Glutamatergic neuron (in vitro differentiated cells): ENCODE measurements at regions not wholly inside any gene's neighbourhood (a gene's known extent, or its start where the extent isn't known, plus 50 kb on each side); places are given as distances from the start of the nearest gene placed in this dataset.

ENCODE experiments used
- DNase-seq: peaks from one replicate; pipeline ENCODE4 v3.0.0; 2022
- H3K27ac Mint-ChIP-seq: one replicate; pipeline ENCODE4 v1.8.0; 2020; ENCODE audit warnings: mild to moderate bottlenecking, mixed read lengths, inconsistent platforms; ENCODE audit not compliant: unreplicated experiment
- H3K27me3 Mint-ChIP-seq: one replicate; pipeline ENCODE4 v1.8.0; 2020; ENCODE audit warnings: mild to moderate bottlenecking, moderate library complexity, mixed read lengths, inconsistent platforms; ENCODE audit not compliant: unreplicated experiment
- H3K36me3 Mint-ChIP-seq: one replicate; pipeline ENCODE4 v1.8.0; 2020; ENCODE audit warnings: mild to moderate bottlenecking, mixed read lengths, inconsistent platforms; ENCODE audit not compliant: unreplicated experiment
- H3K4me1 Mint-ChIP-seq: one replicate; pipeline ENCODE4 v1.8.0; 2020; ENCODE audit warnings: mild to moderate bottlenecking, low read depth, mixed read lengths, inconsistent platforms; ENCODE audit not compliant: unreplicated experiment
- H3K4me3 Mint-ChIP-seq: one replicate; pipeline ENCODE4 v1.8.0; 2020; ENCODE audit warnings: mild to moderate bottlenecking, mixed read lengths, inconsistent platforms; ENCODE audit not compliant: unreplicated experiment
- H3K9me3 Mint-ChIP-seq: one replicate; pipeline ENCODE4 v1.8.0; 2020; ENCODE audit warnings: mild to moderate bottlenecking, moderate library complexity, mixed read lengths, inconsistent platforms; ENCODE audit not compliant: unreplicated experiment
- CTCF ChIP-seq: fragments of 200-600 bp; sonication (generic); IDR thresholded peaks from one replicate; pipeline ENCODE4 v1.5.0; 2021; ENCODE audit not compliant: partially characterized antibody, unreplicated experiment

- Mint-ChIP-seq H3K36me3 (no peaks in the 10 kb centered on the region), H3K27ac (no peak overlapping the region), H3K9me3 (no peaks in the 10 kb centered on the region), H3K4me1 (no peaks in the 10 kb centered on the region), H3K27me3 (no peaks in the 10 kb centered on the region), H3K4me3 (no peak overlapping the region)
- DNase-seq, result no peak
- TF ChIP-seq CTCF, result no peak
These were observed 141.2 kb upstream of the DIO2 start for GRCh38 chr14:80352471-80352870.

- H3K27me3 Mint-ChIP-seq, result no peaks in the 10 kb centered on the region
- H3K4me1 Mint-ChIP-seq, result no peaks in the 10 kb centered on the region
- H3K27ac Mint-ChIP-seq, result no peak overlapping the region
- no peak for DNase-seq
- no peaks in the 10 kb centered on the region for H3K9me3 Mint-ChIP-seq
- H3K36me3 Mint-ChIP-seq, result no peaks in the 10 kb centered on the region
- no peak for TF ChIP-seq CTCF
- no peak overlapping the region for H3K4me3 Mint-ChIP-seq
These were observed 139.4 kb upstream of the DIO2 start for GRCh38 chr14:80350707-80351106.

- no peaks in the 10 kb centered on the region for H3K4me1 Mint-ChIP-seq
- no peak overlapping the region for H3K4me3 Mint-ChIP-seq
- TF ChIP-seq CTCF, result no peak
- H3K27me3 Mint-ChIP-seq, result no peaks in the 10 kb centered on the region
- no peak overlapping the region for H3K27ac Mint-ChIP-seq
- DNase-seq, result no peak
- H3K9me3 Mint-ChIP-seq, result no peaks in the 10 kb centered on the region
- no peaks in the 10 kb centered on the region for H3K36me3 Mint-ChIP-seq
These were observed 135.1 kb upstream of the DIO2 start for GRCh38 chr14:80346395-80346794.

- no peak for TF ChIP-seq CTCF
These were observed 132.9 kb upstream of the DIO2 start for GRCh38 chr14:80344208-80344607.

GRCh38 chr14:80336608-80337106 is 125.4 kb upstream of the DIO2 start:
- Mint-ChIP-seq H3K36me3 (no peaks in the 10 kb centered on the region), H3K27me3 (no peaks in the 10 kb centered on the region), H3K4me3 (no peak overlapping the region), H3K27ac (no peak overlapping the region), H3K9me3 (peaks cover 1% of the 10 kb centered on the region), H3K4me1 (no peaks in the 10 kb centered on the region)
- TF ChIP-seq CTCF, result no peak
- no peak for DNase-seq

More at GRCh38 chr14:80344208-80344607, 132.9 kb upstream of the DIO2 start:
- no peak for DNase-seq
- Mint-ChIP-seq H3K27ac (no peak overlapping the region), H3K27me3 (no peaks in the 10 kb centered on the region), H3K4me1 (no peaks in the 10 kb centered on the region), H3K36me3 (no peaks in the 10 kb centered on the region), H3K9me3 (no peaks in the 10 kb centered on the region), H3K4me3 (no peak overlapping the region)
